Caki2 (cell line): ENCODE measurements at regions not wholly inside any gene's neighbourhood (a gene's known extent, or its start where the extent isn't known, plus 50 kb on each side); places are given as distances from the start of the nearest gene placed in this dataset.

ENCODE experiments used
- DNase-seq: peaks from one replicate; pipeline ENCODE4 v3.0.0-alpha.2; 2015; ENCODE audit warnings: low read depth
- in situ Hi-C: cut with HindIII; loops from 2 replicates; pipeline ENCODE4 v1.10.0; 2016; ENCODE audit warnings: low sequenced_read_pairs, low pct_unique_long_range_greater_than_20kb, mixed read lengths

GRCh38 chr5:3351581-3352442 lies 243.8 kb upstream of the IRX1 start:
- DNase-seq, result no peak
- in situ Hi-C loops, result no loop called here

GRCh38 chr5:3350781-3351180 lies 244.9 kb upstream of the IRX1 start:
- DNase-seq, result no peak
- in situ Hi-C loops, result no loop called here

GRCh38 chr5:3349704-3350565 lies 245.7 kb upstream of the IRX1 start:
- no peak for DNase-seq
- in situ Hi-C loops, result no loop called here

- DNase-seq, result no peak
- in situ Hi-C loops, result no loop called here
Measured at GRCh38 chr5:3348576-3349535, 246.8 kb upstream of the IRX1 start.

- no peak for DNase-seq
- in situ Hi-C loops, result no loop called here
Measured at GRCh38 chr5:3347741-3348140, 247.9 kb upstream of the IRX1 start.

- in situ Hi-C loops, result no loop called here
- no peak for DNase-seq
Measured at GRCh38 chr5:3346111-3346820, 249.4 kb upstream of the IRX1 start.

- DNase-seq, result no peak
Measured at GRCh38 chr5:3345195-3345594, 250.4 kb upstream of the IRX1 start.

GRCh38 chr5:3344671-3345070 lies 251.0 kb upstream of the IRX1 start:
- in situ Hi-C loops, result no loop called here
- no peak for DNase-seq

More at GRCh38 chr5:3345195-3345594, 250.4 kb upstream of the IRX1 start:
- in situ Hi-C loops, result no loop called here

GRCh38 chr5:3343911-3344310 lies 251.7 kb upstream of the IRX1 start:
- no peak for DNase-seq
- in situ Hi-C loops, result no loop called here

- in situ Hi-C loops, result no loop called here
- DNase-seq, result no peak
Measured at GRCh38 chr5:3343211-3343610, 252.4 kb upstream of the IRX1 start.

GRCh38 chr5:3342271-3343100 lies 253.1 kb upstream of the IRX1 start:
- DNase-seq, result no peak
- in situ Hi-C loops, result no loop called here

GRCh38 chr5:3341446-3342240 lies 254.0 kb upstream of the IRX1 start:
- in situ Hi-C loops, result no loop called here
- no peak for DNase-seq

- in situ Hi-C loops, result no loop called here
- no peak for DNase-seq
Measured at GRCh38 chr5:3340471-3340870, 255.2 kb upstream of the IRX1 start.

GRCh38 chr5:3339798-3340115 lies 255.9 kb upstream of the IRX1 start:
- DNase-seq, result no peak
- in situ Hi-C loops, result no loop called here

- in situ Hi-C loops, result no loop called here
- DNase-seq, result no peak
Measured at GRCh38 chr5:3339092-3339797, 256.4 kb upstream of the IRX1 start.
